ENCODE measurements at regions not wholly inside any gene's neighbourhood (a gene's known extent, or its start where the extent isn't known, plus 50 kb on each side); places are given as distances from the start of the nearest gene placed in this dataset.

DNA sequence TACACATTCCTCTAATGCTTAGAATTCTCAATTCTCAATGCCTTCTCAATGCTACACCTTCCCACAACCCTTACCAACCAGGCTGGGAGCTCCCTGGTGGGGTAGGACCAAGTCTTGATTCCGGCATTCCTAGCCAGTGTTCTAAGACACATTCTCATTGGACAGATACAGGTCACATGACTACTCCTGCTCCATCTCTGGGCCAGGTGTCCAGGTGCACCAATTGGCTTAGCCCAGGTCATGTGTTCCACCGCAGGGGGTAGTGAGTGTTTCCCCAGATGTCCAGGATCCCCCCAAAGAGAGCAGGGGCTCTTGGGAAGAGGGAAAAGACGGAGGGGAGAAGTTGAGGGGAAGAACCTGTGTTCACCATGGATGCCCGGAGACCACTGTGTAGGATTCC lies 58.7 kb upstream of the MLN start:
- no peak for DNase-seq

GRCh38 chr6:33861722-33862121 lies 57.9 kb upstream of the MLN start:
- DNase-seq: no peak

DNA sequence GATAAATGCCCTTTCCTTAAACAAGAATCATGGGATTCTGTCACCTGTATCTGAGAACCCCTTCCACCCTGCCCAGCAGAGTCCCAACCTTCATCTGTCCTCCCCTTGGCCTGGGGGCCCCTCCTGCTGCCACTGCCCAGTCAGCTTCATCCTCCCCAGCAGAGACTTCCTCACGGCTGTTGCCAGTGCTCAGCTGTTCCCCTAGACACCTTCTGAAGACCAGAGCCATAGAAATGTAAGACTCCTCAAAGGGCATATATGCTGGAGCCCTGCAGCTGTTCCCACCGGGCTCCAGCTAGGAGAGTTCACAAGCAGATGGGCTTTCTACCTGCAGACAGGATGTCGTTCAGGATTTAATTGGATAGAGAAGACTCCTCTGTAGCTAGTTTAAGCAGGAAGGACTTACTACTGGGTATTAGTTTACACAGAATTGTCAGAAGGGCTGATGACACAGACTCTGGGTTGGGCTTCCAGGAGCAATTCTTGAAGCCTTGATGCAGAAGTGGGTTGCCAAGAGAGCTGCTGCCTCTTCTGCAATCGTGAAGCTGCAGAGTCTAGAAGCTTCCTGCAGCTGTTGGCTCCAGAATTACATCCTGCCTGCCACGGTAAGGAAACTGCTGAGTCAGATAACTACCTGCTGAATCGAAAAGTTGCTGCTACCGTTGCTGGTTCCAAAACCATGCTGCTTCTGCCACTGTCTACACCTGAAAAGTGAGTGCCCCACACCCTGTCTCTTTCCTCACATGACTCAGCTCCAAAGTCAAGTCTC lies 57.1 kb upstream of the MLN start:
- no peak for DNase-seq

DNA sequence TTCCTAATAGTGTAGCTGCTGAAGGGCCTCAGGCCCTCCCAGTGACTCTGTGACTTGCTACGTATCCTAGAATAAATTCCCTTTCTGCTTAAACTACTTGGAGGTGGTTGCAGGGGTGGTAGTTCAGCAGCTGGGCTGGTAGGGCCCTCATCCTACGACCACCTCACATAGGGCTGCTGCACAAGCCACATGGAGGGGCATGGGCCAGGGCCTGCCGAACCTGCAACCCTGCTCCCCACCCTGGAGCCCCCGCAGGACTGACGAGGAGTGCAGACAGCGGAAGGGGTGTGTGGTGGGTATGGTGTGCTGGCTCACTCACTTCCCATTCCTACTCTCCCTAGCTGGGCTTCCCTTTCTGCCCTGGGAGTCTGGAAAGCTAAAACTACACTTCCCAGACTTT lies 56.2 kb upstream of the MLN start:
- DNase-seq: no peak

- DNase-seq: no peak
Measured at GRCh38 chr6:33858804-33859505, 55.2 kb upstream of the MLN start.

GRCh38 chr6:33857932-33858475 lies 54.2 kb upstream of the MLN start:
- no peak for DNase-seq

DNA sequence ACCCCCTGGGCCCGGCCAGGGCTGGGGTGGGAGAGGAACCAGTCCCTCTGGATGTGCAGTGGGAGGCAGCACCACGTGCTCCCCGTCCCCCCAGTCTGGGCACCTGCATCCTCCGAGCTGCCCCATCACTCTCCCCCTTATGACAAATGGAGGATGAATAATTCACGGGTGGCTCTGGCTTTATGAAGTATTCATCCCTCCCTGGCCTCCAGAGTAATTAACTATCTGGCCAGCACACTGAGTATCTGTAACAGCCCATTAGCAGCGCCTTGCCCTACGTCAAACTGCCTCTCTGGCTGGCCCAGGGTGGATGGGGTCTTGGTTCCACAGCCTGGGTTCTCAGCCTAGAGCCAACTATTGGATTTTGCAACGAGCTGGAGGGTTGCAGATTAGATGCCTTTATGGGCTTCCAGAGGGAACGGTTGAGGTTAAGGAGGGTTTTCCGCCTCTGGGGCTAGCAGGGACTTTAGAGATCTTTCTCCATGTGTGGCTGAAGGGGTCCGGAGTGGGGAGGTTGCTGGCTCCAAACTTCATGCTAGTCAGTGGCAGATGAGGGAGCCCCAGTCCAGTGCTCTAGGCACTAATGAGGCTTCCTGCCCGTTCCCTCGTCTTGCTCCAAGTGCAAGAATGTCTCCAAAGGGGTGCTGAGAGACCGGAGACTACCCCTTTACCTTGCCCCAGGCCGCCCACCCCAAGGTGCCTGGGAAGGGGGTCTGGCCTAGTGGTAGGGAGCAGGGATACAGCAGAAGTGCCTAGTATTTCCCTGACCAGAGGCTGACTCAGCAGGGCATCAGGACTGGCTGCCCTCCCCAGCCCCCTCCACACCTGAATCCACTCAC lies 53.5 kb upstream of the MLN start:
- no peak for DNase-seq

- no peak for DNase-seq
Measured at GRCh38 chr6:33856655-33857054, 52.9 kb upstream of the MLN start.

GRCh38 chr6:33856031-33856590 lies 52.3 kb upstream of the MLN start:
- DNase-seq: no peak

GRCh38 chr6:33854572-33855030 lies 50.8 kb upstream of the MLN start:
- DNase-seq: peak in 1 of 2 experiments; percentile 58

DNA sequence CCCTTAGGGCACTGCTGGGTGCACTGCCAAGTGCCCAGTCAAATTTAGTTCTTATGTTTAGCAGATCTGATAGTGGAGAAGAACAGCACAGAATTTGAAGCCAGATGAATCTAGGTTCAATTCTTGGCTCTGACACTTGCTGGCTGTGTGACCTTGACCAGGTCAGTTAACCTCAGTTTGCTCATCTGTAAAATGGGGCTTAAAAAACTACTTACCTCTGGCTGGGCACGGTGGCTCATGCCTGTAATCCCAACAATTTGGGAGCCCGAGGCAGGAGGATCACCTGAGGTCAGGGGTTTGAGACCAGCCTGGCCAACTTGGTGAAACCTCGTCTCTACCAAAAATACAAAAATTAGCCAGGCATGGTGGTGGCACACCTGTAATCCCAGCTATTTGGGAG lies 49.9 kb upstream of the MLN start:
- DNase-seq: no peak
